Fibroblast of the conjunctiva (primary cell): ENCODE measurements at regions not wholly inside any gene's neighbourhood (a gene's known extent, or its start where the extent isn't known, plus 50 kb on each side); places are given as distances from the start of the nearest gene placed in this dataset.
A peak's percentile ranks its signal among the peaks of the same experiment; 100 is the strongest.

Experiments used
- DNase-seq: peaks from one replicate; pipeline ENCODE4 v3.0.0-alpha.2; 2010; ENCODE audit warnings: low read depth

- no peak for DNase-seq
These were observed 299.3 kb upstream of the ZFP64 start for GRCh38 chr20:52490711-52491430.

- no peak for DNase-seq
These were observed 292.9 kb upstream of the ZFP64 start for GRCh38 chr20:52484438-52484837.

GRCh38 chr20:52483382-52483781 is 291.8 kb upstream of the ZFP64 start:
- DNase-seq, result no peak

- DNase-seq, result no peak
These were observed 290.5 kb upstream of the ZFP64 start for GRCh38 chr20:52482044-52482443.

- DNase-seq, result no peak
These were observed 289.9 kb upstream of the ZFP64 start for GRCh38 chr20:52481443-52481842.

GRCh38 chr20:52476074-52476750 is 284.6 kb upstream of the ZFP64 start:
- DNase-seq, result no peak

- no peak for DNase-seq
These were observed 281.6 kb upstream of the ZFP64 start for GRCh38 chr20:52473186-52473585.

- DNase-seq, result no peak
These were observed 279.0 kb upstream of the ZFP64 start for GRCh38 chr20:52470561-52470960.

GRCh38 chr20:52469128-52469527 is 277.5 kb upstream of the ZFP64 start:
- DNase-seq, result no peak

- no peak for DNase-seq
These were observed 274.4 kb upstream of the ZFP64 start for GRCh38 chr20:52465991-52466390.

- no peak for DNase-seq
These were observed 270.0 kb upstream of the ZFP64 start for GRCh38 chr20:52461582-52461981.

GRCh38 chr20:52459150-52459549 is 267.6 kb upstream of the ZFP64 start:
- no peak for DNase-seq

GRCh38 chr20:52457826-52458225 is 266.2 kb upstream of the ZFP64 start:
- DNase-seq, result no peak

GRCh38 chr20:52454660-52455059 is 263.1 kb upstream of the ZFP64 start:
- peak; percentile 17 for DNase-seq

GRCh38 chr20:52448513-52449232 is 257.1 kb upstream of the ZFP64 start:
- DNase-seq, result no peak

- no peak for DNase-seq
These were observed 255.6 kb upstream of the ZFP64 start for GRCh38 chr20:52447225-52447551.

- no peak for DNase-seq
These were observed 255.0 kb upstream of the ZFP64 start for GRCh38 chr20:52446421-52447224.

- no peak for DNase-seq
These were observed 252.9 kb upstream of the ZFP64 start for GRCh38 chr20:52444455-52444854.

- DNase-seq, result no peak
These were observed 252.3 kb upstream of the ZFP64 start for GRCh38 chr20:52443874-52444273.

- no peak for DNase-seq
These were observed 250.1 kb upstream of the ZFP64 start for GRCh38 chr20:52441710-52442109.

- DNase-seq, result no peak
These were observed 247.8 kb upstream of the ZFP64 start for GRCh38 chr20:52439375-52439774.

GRCh38 chr20:52438326-52438963 is 246.9 kb upstream of the ZFP64 start:
- DNase-seq, result no peak
